Hematopoietic multipotent progenitor cell treated with erythropoietin and hydrocortisone succinate and interleukin-3 and kit ligand, for 4 days (in vitro differentiated cells): ENCODE measurements at regions not wholly inside any gene's neighbourhood (a gene's known extent, or its start where the extent isn't known, plus 50 kb on each side); places are given as distances from the start of the nearest gene placed in this dataset.

Experiments used
- DNase-seq: peaks from one replicate; pipeline ENCODE4 v3.0.0-alpha.2; 2015

- no peak for DNase-seq
Observed at GRCh38 chr14:61129168-61129745, 148.2 kb downstream of the SLC38A6 start.

GRCh38 chr14:61128382-61129167, 147.5 kb downstream of the SLC38A6 start:
- DNase-seq, result no peak

- no peak for DNase-seq
Observed at GRCh38 chr14:61126603-61127498, 145.8 kb downstream of the SLC38A6 start.

- DNase-seq, result no peak
Observed at GRCh38 chr14:61125867-61126572, 145.0 kb downstream of the SLC38A6 start.

- DNase-seq, result no peak
Observed at GRCh38 chr14:61125041-61125866, 144.2 kb downstream of the SLC38A6 start.

- no peak for DNase-seq
Observed at GRCh38 chr14:61122862-61123261, 141.8 kb downstream of the SLC38A6 start.

GRCh38 chr14:61121355-61121787, 140.3 kb downstream of the SLC38A6 start:
- DNase-seq, result no peak

GRCh38 chr14:61120576-61120975, 139.5 kb downstream of the SLC38A6 start:
- no peak for DNase-seq

GRCh38 chr14:61119006-61119405, 138.0 kb downstream of the SLC38A6 start:
- no peak for DNase-seq

- DNase-seq, result no peak
Observed at GRCh38 chr14:61116369-61116768, 135.3 kb downstream of the SLC38A6 start.

- DNase-seq, result no peak
Observed at GRCh38 chr14:61113561-61114225, 132.6 kb downstream of the SLC38A6 start.

- no peak for DNase-seq
Observed at GRCh38 chr14:61112506-61112905, 131.5 kb downstream of the SLC38A6 start.

GRCh38 chr14:61111731-61112130, 130.7 kb downstream of the SLC38A6 start:
- no peak for DNase-seq

GRCh38 chr14:61111209-61111665, 130.2 kb downstream of the SLC38A6 start:
- no peak for DNase-seq

GRCh38 chr14:61110316-61111082, 129.5 kb downstream of the SLC38A6 start:
- no peak for DNase-seq

GRCh38 chr14:61109288-61109687, 128.2 kb downstream of the SLC38A6 start:
- DNase-seq, result no peak

GRCh38 chr14:61108496-61109141, 127.6 kb downstream of the SLC38A6 start:
- DNase-seq, result no peak

GRCh38 chr14:61107869-61108493, 126.9 kb downstream of the SLC38A6 start:
- no peak for DNase-seq

- DNase-seq, result peak; percentile 25
Observed at GRCh38 chr14:61106959-61107641, 126.1 kb downstream of the SLC38A6 start.
